HCT116 (cell line): ENCODE measurements at regions not wholly inside any gene's neighbourhood (a gene's known extent, or its start where the extent isn't known, plus 50 kb on each side); places are given as distances from the start of the nearest gene placed in this dataset.

Experiments
- ATAC-seq: fragments of 200-7000 bp; cut with Tn5 transposase; 2 replicates; pipeline ENCODE4 v1.9.1; 2020; ENCODE audit warnings: mild to moderate bottlenecking, moderate library complexity
- BruUV-seq: library from RNA; stranded (reverse); fragments of 400-500 nt; replicated peaks from 2 replicates; lab custom pipeline; 2021; lab: Mats Ljungman, UMichigan
- CTCF ChIA-PET: fragments of 300-600 bp; sonication (Branson Sonifier 250); formaldehyde crosslinking; loops from one replicate; lab custom pipeline; 2021; ENCODE audit warnings: antibody characterized with exemption; lab: Charles Lee
- POLR2A ChIA-PET: fragments of 300-600, 350-600 bp; sonication (Branson Sonifier 250); formaldehyde crosslinking; loops from one replicate; lab custom pipeline; 2021; ENCODE audit warnings: antibody characterized with exemption; lab: Charles Lee
- RAD21 ChIA-PET, 2 experiments: fragments of 300-600 bp; sonication (Branson Sonifier 250); formaldehyde crosslinking; loops; one replicate each; lab custom pipeline; 2023; ENCODE audit warnings: low total read pairs in 2 of 2; ENCODE audit not compliant: uncharacterized antibody in 2 of 2, unreplicated experiment in 2 of 2, low non-redundant PET in 1 of 2; lab: Charles Lee
- DNase-seq: peaks from one replicate; pipeline ENCODE4 v3.0.0-alpha.2; 2010; ENCODE audit warnings: low read depth, low spot score
- H2AFZ ChIP-seq: fragments of 200-600 bp; shearing (Covaris generic), sonication (generic); 2 replicates; pipeline ENCODE4 v1.6.1; 2017; ENCODE audit warnings: low read depth, mixed run types, mixed read lengths, antibody characterized with exemption, low read length; ENCODE audit not compliant: poor library complexity, severe bottlenecking
- H3K27ac ChIP-seq: 2 replicates; pipeline ENCODE4 v1.5.1; 2012; ENCODE audit warnings: low read depth, low read length
- H3K27me3 ChIP-seq: fragments of 200-600 bp; sonication (generic); 2 replicates; pipeline ENCODE4 v1.6.1; 2016; ENCODE audit warnings: mixed run types, low read length, mixed read lengths; ENCODE audit not compliant: insufficient read depth
- H3K36me3 ChIP-seq, 2 experiments: fragments of 200-500 bp in 1 of 2; fragments of 200-600 bp in 1 of 2; sonication (Bioruptor generic) in 1 of 2; sonication (generic) in 1 of 2; 2 replicates each; pipeline versions ENCODE4 v1.5.1 to v1.6.1; 2014 to 2016; ENCODE audit warnings: low read length in 2 of 2, inconsistent platforms in 1 of 2, mixed read lengths in 1 of 2, mixed run types in 1 of 2; ENCODE audit not compliant: insufficient read depth in 2 of 2, control insufficient read depth in 1 of 2
- H3K4me1 ChIP-seq, 2 experiments: fragments of 200-600 bp in 1 of 2; sonication (generic) in 1 of 2; 2 replicates each; pipeline versions ENCODE4 v1.5.1 to v1.6.1; 2012 to 2017; ENCODE audit warnings: low read length in 2 of 2, inconsistent platforms in 1 of 2, mild to moderate bottlenecking in 1 of 2, mixed read lengths in 1 of 2, mixed run types in 1 of 2, moderate library complexity in 1 of 2; ENCODE audit not compliant: insufficient read depth in 2 of 2, control insufficient read depth in 1 of 2
- H3K4me2 ChIP-seq: fragments of 200-600 bp; sonication (generic); 2 replicates; pipeline ENCODE4 v1.6.1; 2017; ENCODE audit warnings: mixed run types, low read length, mixed read lengths
- H3K4me3 ChIP-seq, 2 experiments: fragments of 200-600 bp in 1 of 2; sonication (generic) in 1 of 2; replicated peaks in 1 of 2; 2 replicates each; pipeline ENCODE4 v1.5.1; 2011 to 2016; ENCODE audit warnings: low read length in 2 of 2, control low read depth in 1 of 2, low read depth in 1 of 2, mild to moderate bottlenecking in 1 of 2, mixed read lengths in 1 of 2, mixed run types in 1 of 2
- H3K79me2 ChIP-seq: fragments of 200-600 bp; sonication (generic); 2 replicates; pipeline ENCODE4 v1.6.1; 2017; ENCODE audit warnings: mild to moderate bottlenecking, mixed run types, low read length, moderate library complexity, mixed read lengths; ENCODE audit not compliant: insufficient read depth
- H3K9ac ChIP-seq: fragments of 200-600 bp; sonication (generic); 2 replicates; pipeline ENCODE4 v1.6.1; 2016; ENCODE audit warnings: low read length, mixed read lengths
- H3K9me2 ChIP-seq: fragments of 200-600 bp; sonication (generic), shearing (Covaris generic); 2 replicates; pipeline ENCODE4 v1.6.1; 2017; ENCODE audit warnings: mixed run types, mild to moderate bottlenecking, moderate library complexity; ENCODE audit not compliant: insufficient read depth
- H3K9me3 ChIP-seq, 2 experiments: fragments of 200-500 bp in 1 of 2; fragments of 200-600 bp in 1 of 2; sonication (Bioruptor generic) in 1 of 2; sonication (generic) in 1 of 2; 2 replicates each; pipeline ENCODE4 v1.6.1; 2014 to 2017; ENCODE audit warnings: low read length in 2 of 2, mixed read lengths in 2 of 2, inconsistent platforms in 1 of 2, low read depth in 1 of 2, mild to moderate bottlenecking in 1 of 2, mixed run types in 1 of 2, moderate library complexity in 1 of 2; ENCODE audit not compliant: control insufficient read depth in 1 of 2, insufficient read depth in 1 of 2
- H4K20me1 ChIP-seq: fragments of 200-600 bp; sonication (generic), shearing (Covaris generic); 2 replicates; pipeline ENCODE4 v1.6.1; 2017; ENCODE audit warnings: mixed run types, mild to moderate bottlenecking, moderate library complexity; ENCODE audit not compliant: insufficient read depth
- ELF1 ChIP-seq: IDR thresholded peaks from 2 replicates; pipeline ENCODE4 v1.6.1; 2012; ENCODE audit warnings: low read depth, borderline replicate concordance
- REST ChIP-seq: IDR thresholded peaks from 2 replicates; pipeline ENCODE4 v1.6.1; 2012; ENCODE audit warnings: low read depth
- SP1 ChIP-seq: IDR thresholded peaks from 2 replicates; pipeline ENCODE4 v1.6.1; 2012; ENCODE audit warnings: low read depth
- TCF7L2 ChIP-seq: IDR thresholded peaks from 2 replicates; pipeline ENCODE4 v1.7.0; 2011; ENCODE audit warnings: borderline replicate concordance, inconsistent platforms; ENCODE audit not compliant: insufficient read depth, insufficient read length; ENCODE audit errors: extremely low read depth
- ZBTB33 ChIP-seq: IDR thresholded peaks from 2 replicates; pipeline ENCODE4 v1.6.1; 2011; ENCODE audit warnings: mild to moderate bottlenecking, low read length, moderate library complexity; ENCODE audit not compliant: insufficient replicate concordance; ENCODE audit errors: extremely low read depth
- intact Hi-C: fragments of 100-400 bp; cut with micrococcal nuclease; formaldehyde crosslinking; loops from 2 replicates; pipeline ENCODE4 v1.10.0; 2022
- TF ChIP-seq, protein P1 (sequence below), 3 experiments: fragments of 200-600 bp in 1 of 3; sonication (generic) in 1 of 3; IDR thresholded peaks in 2 of 3; conservative IDR thresholded peaks in 1 of 3; 2 replicates each; pipeline ENCODE4 v1.5.1; 2012 to 2017; ENCODE audit warnings: low read depth in 2 of 3, low read length in 2 of 3, antibody characterized with exemption in 1 of 3, borderline replicate concordance in 1 of 3, control low read depth in 1 of 3, mild to moderate bottlenecking in 1 of 3, mixed read lengths in 1 of 3, mixed run types in 1 of 3, moderate library complexity in 1 of 3; ENCODE audit not compliant: insufficient read depth in 1 of 3

GRCh38 chr1:79914896-79915295, 908.4 kb upstream of the ADGRL4 start:
- no peak for ATAC-seq
- Histone ChIP-seq H2AFZ (no peak overlapping the region), H3K27me3 (no peaks in the 10 kb centered on the region), H3K9ac (no peak overlapping the region), H3K4me3 (no peak overlapping the region), H3K27ac (no peak overlapping the region), H3K36me3 (no peaks in the 10 kb centered on the region), H3K9me2 (no peaks in the 10 kb centered on the region), H4K20me1 (no peaks in the 10 kb centered on the region), H3K9me3 (no peaks in the 10 kb centered on the region), H3K4me2 (no peak overlapping the region), H3K79me2 (no peaks in the 10 kb centered on the region), H3K4me1 (no peaks in the 10 kb centered on the region)
- CTCF ChIA-PET, result no interaction called here
- BruUV-seq, result no TSS peak
- RAD21 ChIA-PET, result no interaction called here
- intact Hi-C loops, result no loop called here
- POLR2A ChIA-PET, result no interaction called here
- no peak for DNase-seq
- TF ChIP-seq, protein P1, sequence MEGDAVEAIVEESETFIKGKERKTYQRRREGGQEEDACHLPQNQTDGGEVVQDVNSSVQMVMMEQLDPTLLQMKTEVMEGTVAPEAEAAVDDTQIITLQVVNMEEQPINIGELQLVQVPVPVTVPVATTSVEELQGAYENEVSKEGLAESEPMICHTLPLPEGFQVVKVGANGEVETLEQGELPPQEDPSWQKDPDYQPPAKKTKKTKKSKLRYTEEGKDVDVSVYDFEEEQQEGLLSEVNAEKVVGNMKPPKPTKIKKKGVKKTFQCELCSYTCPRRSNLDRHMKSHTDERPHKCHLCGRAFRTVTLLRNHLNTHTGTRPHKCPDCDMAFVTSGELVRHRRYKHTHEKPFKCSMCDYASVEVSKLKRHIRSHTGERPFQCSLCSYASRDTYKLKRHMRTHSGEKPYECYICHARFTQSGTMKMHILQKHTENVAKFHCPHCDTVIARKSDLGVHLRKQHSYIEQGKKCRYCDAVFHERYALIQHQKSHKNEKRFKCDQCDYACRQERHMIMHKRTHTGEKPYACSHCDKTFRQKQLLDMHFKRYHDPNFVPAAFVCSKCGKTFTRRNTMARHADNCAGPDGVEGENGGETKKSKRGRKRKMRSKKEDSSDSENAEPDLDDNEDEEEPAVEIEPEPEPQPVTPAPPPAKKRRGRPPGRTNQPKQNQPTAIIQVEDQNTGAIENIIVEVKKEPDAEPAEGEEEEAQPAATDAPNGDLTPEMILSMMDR (IDR thresholded peaks at IDR 0.05 in 2 of 3, conservative IDR thresholded peaks at IDR 0.05 in 1 of 3; ENCODE audit: borderline replicate concordance in 1 of 3, insufficient read depth in 1 of 3, low read depth in 2 of 3, low read length in 2 of 3), result no peak
- TF ChIP-seq REST (no peak), SP1 (no peak), ZBTB33 (no peak), ELF1 (no peak), TCF7L2 (no peak)
